ENCODE measurements at regions not wholly inside any gene's neighbourhood (a gene's known extent, or its start where the extent isn't known, plus 50 kb on each side); places are given as distances from the start of the nearest gene placed in this dataset.

GRCh38 chr1:73770109-73770905, 427.7 kb downstream of the LRRIQ3 start:
- no peak for DNase-seq (ENCODE audit: low spot score)
- Histone ChIP-seq H3K4me1 (no peaks in the 10 kb centered on the region), H3K27me3 (no peaks in the 10 kb centered on the region), H3K36me3 (no peaks in the 10 kb centered on the region), H3K9me3 (no peaks in the 10 kb centered on the region), H3K4me3 (no peak overlapping the region), H3K27ac (no peak overlapping the region)
- TF ChIP-seq CTCF (IDR thresholded peaks at IDR 0.05), result no peak

- no peak overlapping the region for H3K4me3 ChIP-seq
- no peaks in the 10 kb centered on the region for H3K9me3 ChIP-seq
- H3K27me3 ChIP-seq, result no peaks in the 10 kb centered on the region
- no peak for DNase-seq (ENCODE audit: low spot score)
- no peak overlapping the region for H3K27ac ChIP-seq
- TF ChIP-seq CTCF (IDR thresholded peaks at IDR 0.05), result no peak
- H3K4me1 ChIP-seq, result no peaks in the 10 kb centered on the region
- no peaks in the 10 kb centered on the region for H3K36me3 ChIP-seq
These were observed 431.1 kb downstream of the LRRIQ3 start for GRCh38 chr1:73766786-73767348.

- no peaks in the 10 kb centered on the region for H3K4me1 ChIP-seq
- no peaks in the 10 kb centered on the region for H3K27me3 ChIP-seq
- H3K36me3 ChIP-seq, result no peaks in the 10 kb centered on the region
- no peak for DNase-seq (ENCODE audit: low spot score)
- no peak for TF ChIP-seq CTCF (IDR thresholded peaks at IDR 0.05)
- H3K27ac ChIP-seq, result no peak overlapping the region
- H3K4me3 ChIP-seq, result no peak overlapping the region
- H3K9me3 ChIP-seq, result no peaks in the 10 kb centered on the region
These were observed 432.3 kb downstream of the LRRIQ3 start for GRCh38 chr1:73765551-73766233.

- no peak for TF ChIP-seq CTCF (IDR thresholded peaks at IDR 0.05)
- no peaks in the 10 kb centered on the region for H3K9me3 ChIP-seq
- DNase-seq (ENCODE audit: low spot score), result no peak
- no peaks in the 10 kb centered on the region for H3K27me3 ChIP-seq
- H3K4me3 ChIP-seq, result no peak overlapping the region
- H3K36me3 ChIP-seq, result no peaks in the 10 kb centered on the region
- H3K4me1 ChIP-seq, result no peaks in the 10 kb centered on the region
- no peak overlapping the region for H3K27ac ChIP-seq
These were observed 436.4 kb downstream of the LRRIQ3 start for GRCh38 chr1:73761559-73761958.

GRCh38 chr1:73759011-73759410, 439.0 kb downstream of the LRRIQ3 start:
- TF ChIP-seq CTCF (IDR thresholded peaks at IDR 0.05), result no peak
- Histone ChIP-seq H3K4me3 (no peak overlapping the region), H3K27me3 (no peaks in the 10 kb centered on the region), H3K9me3 (no peaks in the 10 kb centered on the region), H3K36me3 (no peaks in the 10 kb centered on the region), H3K27ac (no peak overlapping the region), H3K4me1 (no peaks in the 10 kb centered on the region)
- no peak for DNase-seq (ENCODE audit: low spot score)

Data from right atrium auricular region (tissue), 2 donors.